ENCODE measurements at regions not wholly inside any gene's neighbourhood (a gene's known extent, or its start where the extent isn't known, plus 50 kb on each side); places are given as distances from the start of the nearest gene placed in this dataset.

GRCh38 chr9:109990541-109990940 is 210.5 kb downstream of the PALM2AKAP2 start:
- Histone ChIP-seq H4K20me1 (replicated peaks; ENCODE audit: control insufficient read depth, extremely low read depth, insufficient read depth, low read length) (no peaks in the 10 kb centered on the region), H3K4me1 (ENCODE audit: control insufficient read depth, extremely low read depth, insufficient read depth, low read length) (peaks cover 22% of the 10 kb centered on the region), H3K9me3 (replicated peaks; ENCODE audit: control insufficient read depth, insufficient read depth, low read length) (no peaks in the 10 kb centered on the region), H3K79me2 (ENCODE audit: control insufficient read depth, insufficient read depth, low read length) (no peaks in the 10 kb centered on the region), H3K27me3 (ENCODE audit: control insufficient read depth in 2 of 2, insufficient read depth in 2 of 2, low read length in 2 of 2) (no peaks in the 10 kb centered on the region), H3K36me3 (ENCODE audit: control insufficient read depth in 2 of 2, extremely low read depth in 1 of 2, insufficient read depth in 2 of 2, low read length in 2 of 2) (no peaks in the 10 kb centered on the region), H2AFZ (ENCODE audit: low read depth, low read length) (no peak overlapping the region), H3K4me2 (ENCODE audit: insufficient read depth, low read length) (no peak overlapping the region), H3K4me3 (replicated peaks in 1 of 3; ENCODE audit: insufficient read depth in 1 of 3, low read depth in 1 of 3, low read length in 3 of 3) (no peak overlapping the region), H3K9ac (replicated peaks; ENCODE audit: extremely low read depth, insufficient read depth, low read length) (no peak overlapping the region), H3K27ac (ENCODE audit: insufficient read depth, low read depth, low read length) (no peak overlapping the region), H3K9me1 (replicated peaks; ENCODE audit: control insufficient read depth, extremely low read depth, insufficient read depth, low read length) (no peaks in the 10 kb centered on the region)
- DNase-seq (ENCODE audit: low read depth, low spot score) (no peak), FAIRE-seq (no peak)
- TF ChIP-seq JUN (IDR thresholded peaks at IDR 0.05; ENCODE audit: borderline replicate concordance, insufficient read depth, insufficient read length, low read depth): no peak
- no peak for TF ChIP-seq GATA2 (IDR thresholded peaks at IDR 0.05; ENCODE audit: insufficient read depth, insufficient read length, low read depth, low read length)
- TF ChIP-seq MAX (IDR thresholded peaks at IDR 0.05; ENCODE audit: insufficient read depth, insufficient read length): no peak
- TF ChIP-seq POLR2AphosphoS5 (IDR thresholded peaks at IDR 0.05; ENCODE audit: insufficient read depth, low read depth, low read length): no peak
- no peak for TF ChIP-seq MYC (IDR thresholded peaks at IDR 0.05; ENCODE audit: low read depth, low read length)
- no peak for TF ChIP-seq EZH2 (IDR thresholded peaks at IDR 0.05; ENCODE audit: borderline replicate concordance, low read depth, low read length, severe bottlenecking)
- ChIA-PET CTCF (interaction anchor here (1.6 to 1.8 kb wide), 2 partner anchors 16 to 22 kb away, joined by 4 read pairs; no protein-coding TSS in a partner anchor), POLR2A (no interaction called here)
- no TSS peak for BruUV-seq (replicated peaks)
- intact Hi-C loops (cut with micrococcal nuclease): no loop called here
- dilution Hi-C loops (cut with MboI; ENCODE audit: extremely low pct_ligation_motif_present, low sequenced_read_pairs): no loop called here

GRCh38 chr9:109992293-109992692 is 212.3 kb downstream of the PALM2AKAP2 start:
- Histone ChIP-seq H3K27me3 (ENCODE audit: control insufficient read depth in 2 of 2, insufficient read depth in 2 of 2, low read length in 2 of 2) (no peaks in the 10 kb centered on the region), H3K9me3 (replicated peaks; ENCODE audit: control insufficient read depth, insufficient read depth, low read length) (no peaks in the 10 kb centered on the region), H3K36me3 (ENCODE audit: control insufficient read depth in 2 of 2, extremely low read depth in 1 of 2, insufficient read depth in 2 of 2, low read length in 2 of 2) (no peaks in the 10 kb centered on the region), H3K4me3 (replicated peaks in 1 of 3; ENCODE audit: insufficient read depth in 1 of 3, low read depth in 1 of 3, low read length in 3 of 3) (no peak overlapping the region), H2AFZ (ENCODE audit: low read depth, low read length) (no peak overlapping the region), H3K79me2 (ENCODE audit: control insufficient read depth, insufficient read depth, low read length) (no peaks in the 10 kb centered on the region), H3K4me2 (ENCODE audit: insufficient read depth, low read length) (no peak overlapping the region), H4K20me1 (replicated peaks; ENCODE audit: control insufficient read depth, extremely low read depth, insufficient read depth, low read length) (no peaks in the 10 kb centered on the region), H3K4me1 (ENCODE audit: control insufficient read depth, extremely low read depth, insufficient read depth, low read length) (peaks cover 5% of the 10 kb centered on the region), H3K9me1 (replicated peaks; ENCODE audit: control insufficient read depth, extremely low read depth, insufficient read depth, low read length) (no peaks in the 10 kb centered on the region), H3K27ac (ENCODE audit: insufficient read depth, low read depth, low read length) (no peak overlapping the region), H3K9ac (replicated peaks; ENCODE audit: extremely low read depth, insufficient read depth, low read length) (no peak overlapping the region)
- CTCF ChIA-PET: interaction anchor here (1.2 to 1.8 kb wide), 3 partner anchors 14 to 60 kb away, joined by 3 to 4 read pairs (median 4); no protein-coding TSS in a partner anchor
- intact Hi-C loops (cut with micrococcal nuclease): no loop called here
- no peak for TF ChIP-seq MAX (IDR thresholded peaks at IDR 0.05; ENCODE audit: insufficient read depth, insufficient read length)
- no peak for TF ChIP-seq JUN (IDR thresholded peaks at IDR 0.05; ENCODE audit: borderline replicate concordance, insufficient read depth, insufficient read length, low read depth)
- TF ChIP-seq GATA2 (IDR thresholded peaks at IDR 0.05; ENCODE audit: insufficient read depth, insufficient read length, low read depth, low read length): no peak
- no peak for TF ChIP-seq POLR2A (IDR thresholded peaks at IDR 0.05; ENCODE audit: low read depth, low read length)
- TF ChIP-seq FOS (IDR thresholded peaks at IDR 0.05; ENCODE audit: borderline replicate concordance, insufficient read depth, low read length): no peak
- no peak for TF ChIP-seq MYC (IDR thresholded peaks at IDR 0.05; ENCODE audit: low read depth, low read length)
- no peak for TF ChIP-seq EZH2 (IDR thresholded peaks at IDR 0.05; ENCODE audit: borderline replicate concordance, low read depth, low read length, severe bottlenecking)
- TF ChIP-seq CTCF (IDR thresholded peaks at IDR 0.05; ENCODE audit: extremely low read depth in 1 of 2, insufficient read depth in 1 of 2, low read depth in 1 of 2, low read length in 2 of 2): no peak
- no peak for TF ChIP-seq POLR2AphosphoS5 (IDR thresholded peaks at IDR 0.05; ENCODE audit: insufficient read depth, low read depth, low read length)
- POLR2A ChIA-PET: no interaction called here
- no peak for FAIRE-seq
- dilution Hi-C loops (cut with MboI; ENCODE audit: extremely low pct_ligation_motif_present, low sequenced_read_pairs): no loop called here
- no peak for DNase-seq (ENCODE audit: low read depth, low spot score)
- BruUV-seq (replicated peaks): no TSS peak

Measured in endothelial cell of umbilical vein (primary cell).